ENCODE measurements at regions not wholly inside any gene's neighbourhood (a gene's known extent, or its start where the extent isn't known, plus 50 kb on each side); places are given as distances from the start of the nearest gene placed in this dataset.

DNA sequence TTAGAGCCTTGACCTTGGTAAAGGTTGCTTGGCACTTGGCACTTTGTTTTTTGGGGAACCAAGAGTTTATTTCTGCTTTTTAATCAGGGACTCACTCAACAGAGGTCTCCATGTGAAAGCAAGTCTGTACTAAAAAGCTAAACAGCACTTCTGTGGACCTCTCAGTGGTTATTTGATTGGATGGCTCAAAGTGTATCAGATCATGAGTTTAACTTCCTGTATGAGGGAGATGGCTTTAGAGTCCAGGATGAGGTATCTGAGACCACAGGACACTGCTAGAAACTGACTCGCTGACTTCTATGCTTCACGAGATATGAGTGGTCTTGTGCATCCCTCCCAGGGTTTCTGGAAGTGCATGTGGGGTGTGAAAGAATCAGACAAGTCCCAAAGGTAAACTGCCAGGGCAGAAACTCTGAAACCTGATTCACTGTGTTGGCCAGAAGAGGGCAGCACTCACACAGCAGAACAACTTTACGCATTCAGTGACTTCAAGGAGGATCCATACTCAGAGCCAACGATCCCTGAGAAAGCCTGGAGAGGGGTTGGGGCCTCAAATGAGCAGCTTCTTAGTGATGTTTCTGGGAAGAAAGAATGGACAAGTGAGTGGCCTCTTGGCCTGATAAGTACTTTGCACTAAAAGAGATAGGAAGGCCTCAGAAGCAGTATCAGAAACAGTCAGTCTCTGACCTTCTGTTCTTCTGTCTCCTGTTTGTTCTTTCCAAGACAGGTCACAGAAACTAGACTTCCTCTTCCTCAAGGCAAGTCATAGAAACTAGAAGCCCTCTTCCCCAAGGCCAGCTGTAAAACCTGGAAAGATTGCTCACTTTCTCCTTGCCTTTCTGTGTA lies 220.3 kb upstream of the CXCL13 start:
- Histone ChIP-seq H3K4me1 (no peaks in the 10 kb centered on the region), H3K9me3 (no peaks in the 10 kb centered on the region), H3K27me3 (no peaks in the 10 kb centered on the region), H3K27ac (no peak overlapping the region), H3K4me3 (no peak overlapping the region), H3K36me3 (no peaks in the 10 kb centered on the region)
- peak; percentile 43 to 59 for DNase-seq (ENCODE audit: low spot score in 2 of 2)
- TF ChIP-seq POLR2A (IDR thresholded peaks at IDR 0.05) (no peak), EP300 (IDR thresholded peaks at IDR 0.05) (no peak)
- TF ChIP-seq, protein P1, sequence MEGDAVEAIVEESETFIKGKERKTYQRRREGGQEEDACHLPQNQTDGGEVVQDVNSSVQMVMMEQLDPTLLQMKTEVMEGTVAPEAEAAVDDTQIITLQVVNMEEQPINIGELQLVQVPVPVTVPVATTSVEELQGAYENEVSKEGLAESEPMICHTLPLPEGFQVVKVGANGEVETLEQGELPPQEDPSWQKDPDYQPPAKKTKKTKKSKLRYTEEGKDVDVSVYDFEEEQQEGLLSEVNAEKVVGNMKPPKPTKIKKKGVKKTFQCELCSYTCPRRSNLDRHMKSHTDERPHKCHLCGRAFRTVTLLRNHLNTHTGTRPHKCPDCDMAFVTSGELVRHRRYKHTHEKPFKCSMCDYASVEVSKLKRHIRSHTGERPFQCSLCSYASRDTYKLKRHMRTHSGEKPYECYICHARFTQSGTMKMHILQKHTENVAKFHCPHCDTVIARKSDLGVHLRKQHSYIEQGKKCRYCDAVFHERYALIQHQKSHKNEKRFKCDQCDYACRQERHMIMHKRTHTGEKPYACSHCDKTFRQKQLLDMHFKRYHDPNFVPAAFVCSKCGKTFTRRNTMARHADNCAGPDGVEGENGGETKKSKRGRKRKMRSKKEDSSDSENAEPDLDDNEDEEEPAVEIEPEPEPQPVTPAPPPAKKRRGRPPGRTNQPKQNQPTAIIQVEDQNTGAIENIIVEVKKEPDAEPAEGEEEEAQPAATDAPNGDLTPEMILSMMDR (IDR thresholded peaks at IDR 0.05): peak; percentile 70 to 83 (median 77)
- 4 to 6% methylated on average over 4 of the region's 4 CpGs for WGBS, 2 donors

DNA sequence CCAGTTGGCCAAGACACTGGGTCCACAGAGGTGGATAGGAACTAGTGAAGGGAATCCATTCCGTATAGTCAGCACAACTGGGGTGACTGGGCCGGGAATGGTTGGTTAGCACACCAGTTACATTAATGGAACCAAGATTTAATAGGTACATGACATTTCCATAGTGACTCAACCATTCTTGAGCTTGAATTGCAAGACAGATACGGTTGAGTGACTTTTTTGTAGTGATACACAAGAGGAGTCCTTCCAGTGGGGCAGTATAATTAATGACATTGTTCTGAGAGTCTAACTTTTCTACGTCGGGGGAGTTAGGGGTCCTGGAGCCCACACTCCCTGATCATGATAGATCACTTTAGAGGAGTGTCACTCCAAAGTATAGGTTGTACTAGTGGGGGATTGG lies 211.6 kb upstream of the CXCL13 start:
- no peaks in the 10 kb centered on the region for H3K4me1 ChIP-seq
- no peak overlapping the region for H3K27ac ChIP-seq
- no peaks in the 10 kb centered on the region for H3K36me3 ChIP-seq
- DNase-seq (ENCODE audit: low spot score in 2 of 2): no peak
- TF ChIP-seq EP300 (IDR thresholded peaks at IDR 0.05): no peak
- H3K9me3 ChIP-seq: no peaks in the 10 kb centered on the region
- H3K4me3 ChIP-seq: no peak overlapping the region
- 74 to 82% methylated on average over 5 of the region's 5 CpGs for WGBS, 2 donors
- no peaks in the 10 kb centered on the region for H3K27me3 ChIP-seq

DNA sequence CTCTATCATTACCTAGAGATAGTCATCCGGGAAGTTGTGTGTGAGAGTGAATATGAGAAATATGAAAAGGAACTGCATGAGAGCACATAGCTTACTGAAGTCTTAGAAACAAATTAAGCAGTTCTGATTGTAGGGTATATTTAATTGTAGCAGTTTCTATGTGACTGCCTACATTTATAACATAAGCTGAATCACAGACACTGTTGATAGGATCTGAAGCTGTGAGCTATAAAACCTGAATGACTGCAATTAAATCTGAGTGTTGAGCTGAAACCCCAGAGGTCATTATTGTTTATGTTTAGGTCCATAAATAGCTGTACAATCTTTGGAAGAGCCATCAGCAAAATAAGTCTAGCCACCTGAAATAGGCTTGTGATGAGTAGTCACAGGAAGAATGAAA lies 210.1 kb upstream of the CXCL13 start:
- no peak for TF ChIP-seq EP300 (IDR thresholded peaks at IDR 0.05)
- TF ChIP-seq, protein P1 (IDR thresholded peaks at IDR 0.05): no peak
- no peak for TF ChIP-seq POLR2A (IDR thresholded peaks at IDR 0.05)
- no peak overlapping the region for H3K4me3 ChIP-seq
- 30 to 36% methylated on average over 1 of the region's 1 CpG for WGBS, 2 donors
- H3K36me3 ChIP-seq: no peaks in the 10 kb centered on the region
- no peaks in the 10 kb centered on the region for H3K9me3 ChIP-seq
- no peaks in the 10 kb centered on the region for H3K27me3 ChIP-seq
- no peak overlapping the region for H3K27ac ChIP-seq
- H3K4me1 ChIP-seq: no peaks in the 10 kb centered on the region
- DNase-seq (ENCODE audit: low spot score in 2 of 2): no peak

DNA sequence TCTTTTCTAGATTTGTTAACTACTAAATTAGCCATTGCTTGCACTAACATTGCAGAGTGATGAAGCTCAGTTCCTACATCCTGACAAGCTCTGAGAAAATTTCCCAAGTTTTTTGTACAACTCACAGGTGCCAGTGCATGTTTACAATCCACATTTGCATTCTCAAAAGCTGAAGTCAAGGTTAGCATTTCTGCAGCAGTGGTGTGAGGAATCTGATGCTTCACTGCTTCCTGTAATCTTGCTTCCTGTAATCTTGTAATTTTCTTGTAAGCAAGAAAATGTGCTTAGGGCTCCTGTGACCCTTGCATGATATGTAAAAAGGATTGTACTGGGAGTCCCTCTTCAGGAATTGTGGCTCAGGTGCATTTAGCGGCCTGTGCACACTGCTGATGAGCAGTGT lies 207.4 kb upstream of the CXCL13 start:
- TF ChIP-seq EP300 (IDR thresholded peaks at IDR 0.05): no peak
- no peak for TF ChIP-seq POLR2A (IDR thresholded peaks at IDR 0.05)
- TF ChIP-seq, protein P1 (IDR thresholded peaks at IDR 0.05): no peak
- no peak for DNase-seq (ENCODE audit: low spot score in 2 of 2)
- Histone ChIP-seq H3K9me3 (no peaks in the 10 kb centered on the region), H3K27ac (no peak overlapping the region), H3K4me3 (no peak overlapping the region), H3K36me3 (no peaks in the 10 kb centered on the region), H3K27me3 (no peaks in the 10 kb centered on the region), H3K4me1 (no peaks in the 10 kb centered on the region)
- WGBS, 2 donors: 93 to 100% methylated on average over 1 of the region's 1 CpG

DNA sequence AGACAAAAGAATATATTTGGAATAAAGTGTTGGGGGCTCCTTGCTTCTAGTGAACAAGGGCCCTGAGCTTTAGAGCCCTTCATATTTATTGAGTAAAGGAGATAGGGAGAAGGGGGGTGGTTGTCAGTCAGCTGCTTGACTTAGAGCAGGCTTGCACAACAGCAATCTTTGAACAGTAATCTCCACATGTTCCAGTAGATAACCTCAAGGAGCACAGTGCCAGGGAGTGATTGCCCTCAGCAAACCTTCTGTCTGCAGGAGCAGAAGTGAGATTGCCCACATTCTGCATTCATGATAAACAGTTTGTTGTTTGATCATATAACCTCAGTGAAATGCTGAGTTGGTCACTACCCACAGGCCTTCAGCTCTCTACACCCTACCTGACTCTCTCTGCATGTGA lies 205.8 kb upstream of the CXCL13 start:
- TF ChIP-seq EP300 (IDR thresholded peaks at IDR 0.05) (no peak), POLR2A (IDR thresholded peaks at IDR 0.05) (no peak)
- TF ChIP-seq, protein P1 (IDR thresholded peaks at IDR 0.05): no peak
- Histone ChIP-seq H3K9me3 (no peaks in the 10 kb centered on the region), H3K27me3 (no peaks in the 10 kb centered on the region), H3K4me3 (no peak overlapping the region), H3K36me3 (no peaks in the 10 kb centered on the region), H3K27ac (no peak overlapping the region), H3K4me1 (no peaks in the 10 kb centered on the region)
- no peak for DNase-seq (ENCODE audit: low spot score in 2 of 2)
